Activated T-helper 2 cell treated with anti-CD3 and anti-CD28 coated beads, Interferon-gamma antibody, Interleukin-2, Interleukin-4, amounts not matched to agents 10 μg/mL and 5 μg/mL and 100 μg/mL, durations not matched to agents 14 hours and 24 hours and 36 hours (primary cell): ENCODE measurements at regions not wholly inside any gene's neighbourhood (a gene's known extent, or its start where the extent isn't known, plus 50 kb on each side); places are given as distances from the start of the nearest gene placed in this dataset.

ENCODE experiments used
- DNase-seq: peaks from one replicate; pipeline ENCODE4 v3.0.0; 2021; ENCODE audit warnings: low spot score
- H3K27ac Mint-ChIP-seq: one replicate; pipeline ENCODE4 v1.8.0; 2021; ENCODE audit warnings: mixed read lengths
- H3K27me3 Mint-ChIP-seq: one replicate; pipeline ENCODE4 v1.8.0; 2021; ENCODE audit warnings: low read depth, mixed read lengths
- H3K36me3 Mint-ChIP-seq: one replicate; pipeline ENCODE4 v1.8.0; 2021; ENCODE audit warnings: low read depth, mixed read lengths
- H3K4me1 Mint-ChIP-seq: one replicate; pipeline ENCODE4 v1.8.0; 2021; ENCODE audit warnings: low read depth, mixed read lengths
- H3K4me3 Mint-ChIP-seq: one replicate; pipeline ENCODE4 v1.8.0; 2021; ENCODE audit warnings: low read depth, mild to moderate bottlenecking, moderate library complexity, mixed read lengths
- H3K9me3 Mint-ChIP-seq: one replicate; pipeline ENCODE4 v1.8.0; 2021; ENCODE audit warnings: mixed read lengths
- intact Hi-C: fragments of 100-400 bp; cut with micrococcal nuclease; formaldehyde crosslinking; loops from one replicate; pipeline ENCODE4 v1.15.1; 2023

- H3K36me3 Mint-ChIP-seq: no peaks in the 10 kb centered on the region
- H3K9me3 Mint-ChIP-seq: no peaks in the 10 kb centered on the region
- H3K27ac Mint-ChIP-seq: no peak overlapping the region
- peaks cover 8% of the 10 kb centered on the region for H3K4me1 Mint-ChIP-seq
- DNase-seq: no peak
- H3K27me3 Mint-ChIP-seq: peaks cover 13% of the 10 kb centered on the region
- intact Hi-C loops: no loop called here
- no peak overlapping the region for H3K4me3 Mint-ChIP-seq
These were observed 54.4 kb downstream of the NIBAN1 start for GRCh38 chr1:184919892-184920291.

GRCh38 chr1:184915463-184916090, 58.7 kb downstream of the NIBAN1 start:
- no peak for DNase-seq
- Mint-ChIP-seq H3K27me3 (peaks cover 1% of the 10 kb centered on the region), H3K36me3 (no peaks in the 10 kb centered on the region), H3K4me1 (peaks cover 8% of the 10 kb centered on the region), H3K9me3 (no peaks in the 10 kb centered on the region), H3K4me3 (no peak overlapping the region), H3K27ac (no peak overlapping the region)
- intact Hi-C loops: no loop called here

- Mint-ChIP-seq H3K4me1 (peaks cover 5% of the 10 kb centered on the region), H3K36me3 (no peaks in the 10 kb centered on the region)
These were observed 60.2 kb downstream of the NIBAN1 start for GRCh38 chr1:184914149-184914548.

GRCh38 chr1:184912392-184912791, 61.9 kb downstream of the NIBAN1 start:
- Mint-ChIP-seq H3K27me3 (peaks cover 3% of the 10 kb centered on the region), H3K27ac (no peak overlapping the region), H3K4me3 (no peak overlapping the region), H3K36me3 (no peaks in the 10 kb centered on the region), H3K4me1 (no peaks in the 10 kb centered on the region), H3K9me3 (no peaks in the 10 kb centered on the region)
- intact Hi-C loops: no loop called here
- no peak for DNase-seq

More at GRCh38 chr1:184914149-184914548, 60.2 kb downstream of the NIBAN1 start:
- Mint-ChIP-seq H3K9me3 (no peaks in the 10 kb centered on the region), H3K27ac (no peak overlapping the region), H3K4me3 (no peak overlapping the region), H3K27me3 (peaks cover 1% of the 10 kb centered on the region)
- no peak for DNase-seq
- intact Hi-C loops: no loop called here

GRCh38 chr1:184911830-184912229, 62.5 kb downstream of the NIBAN1 start:
- intact Hi-C loops: no loop called here
- H3K27me3 Mint-ChIP-seq: peaks cover 3% of the 10 kb centered on the region
- DNase-seq: no peak
- no peaks in the 10 kb centered on the region for H3K36me3 Mint-ChIP-seq
- H3K4me3 Mint-ChIP-seq: no peak overlapping the region
- H3K4me1 Mint-ChIP-seq: no peaks in the 10 kb centered on the region
- no peaks in the 10 kb centered on the region for H3K9me3 Mint-ChIP-seq
- H3K27ac Mint-ChIP-seq: no peak overlapping the region

GRCh38 chr1:184911103-184911745, 63.1 kb downstream of the NIBAN1 start:
- H3K9me3 Mint-ChIP-seq: no peaks in the 10 kb centered on the region
- DNase-seq: no peak
- H3K4me3 Mint-ChIP-seq: no peak overlapping the region
- H3K27me3 Mint-ChIP-seq: peaks cover 3% of the 10 kb centered on the region
- H3K27ac Mint-ChIP-seq: no peak overlapping the region
- H3K36me3 Mint-ChIP-seq: no peaks in the 10 kb centered on the region
- no peaks in the 10 kb centered on the region for H3K4me1 Mint-ChIP-seq
- intact Hi-C loops: no loop called here

- Mint-ChIP-seq H3K9me3 (no peaks in the 10 kb centered on the region), H3K36me3 (no peaks in the 10 kb centered on the region), H3K27me3 (peaks cover 3% of the 10 kb centered on the region)
These were observed 63.6 kb downstream of the NIBAN1 start for GRCh38 chr1:184910691-184911091.

GRCh38 chr1:184910005-184910404, 64.3 kb downstream of the NIBAN1 start:
- peaks cover 6% of the 10 kb centered on the region for H3K4me1 Mint-ChIP-seq
- no peaks in the 10 kb centered on the region for H3K9me3 Mint-ChIP-seq
- intact Hi-C loops: no loop called here
- no peaks in the 10 kb centered on the region for H3K36me3 Mint-ChIP-seq
- H3K4me3 Mint-ChIP-seq: no peak overlapping the region
- H3K27me3 Mint-ChIP-seq: peaks cover 2% of the 10 kb centered on the region
- no peak for DNase-seq
- no peak overlapping the region for H3K27ac Mint-ChIP-seq

More at GRCh38 chr1:184910691-184911091, 63.6 kb downstream of the NIBAN1 start:
- Mint-ChIP-seq H3K4me3 (no peak overlapping the region), H3K4me1 (no peaks in the 10 kb centered on the region), H3K27ac (no peak overlapping the region)
- intact Hi-C loops: no loop called here
- no peak for DNase-seq

- Mint-ChIP-seq H3K36me3 (no peaks in the 10 kb centered on the region), H3K4me1 (peaks cover 9% of the 10 kb centered on the region), H3K27me3 (peaks cover 2% of the 10 kb centered on the region), H3K9me3 (peaks cover 4% of the 10 kb centered on the region), H3K27ac (no peak overlapping the region), H3K4me3 (no peak overlapping the region)
- DNase-seq: no peak
- intact Hi-C loops: loop anchor here (5.0 kb wide), 1 partner anchor 43 kb away; no protein-coding TSS in a partner anchor
These were observed 65.3 kb downstream of the NIBAN1 start for GRCh38 chr1:184909019-184909418.

- DNase-seq: no peak
- intact Hi-C loops: loop anchor here (5.0 kb wide), 1 partner anchor 44 kb away; no protein-coding TSS in a partner anchor
- Mint-ChIP-seq H3K4me3 (no peak overlapping the region), H3K27me3 (peaks cover 2% of the 10 kb centered on the region), H3K27ac (no peak overlapping the region), H3K4me1 (peaks cover 9% of the 10 kb centered on the region), H3K9me3 (peaks cover 4% of the 10 kb centered on the region), H3K36me3 (no peaks in the 10 kb centered on the region)
These were observed 65.8 kb downstream of the NIBAN1 start for GRCh38 chr1:184908506-184908905.

GRCh38 chr1:184907500-184907899, 66.8 kb downstream of the NIBAN1 start:
- H3K9me3 Mint-ChIP-seq: peaks cover 4% of the 10 kb centered on the region
- DNase-seq: no peak
- H3K27me3 Mint-ChIP-seq: peaks cover 2% of the 10 kb centered on the region
- no peak overlapping the region for H3K4me3 Mint-ChIP-seq
- intact Hi-C loops: loop anchor here (5.0 kb wide), 1 partner anchor 45 kb away; no protein-coding TSS in a partner anchor
- peaks cover 9% of the 10 kb centered on the region for H3K4me1 Mint-ChIP-seq
- H3K36me3 Mint-ChIP-seq: no peaks in the 10 kb centered on the region
- H3K27ac Mint-ChIP-seq: no peak overlapping the region

- peaks cover 9% of the 10 kb centered on the region for H3K4me1 Mint-ChIP-seq
- H3K4me3 Mint-ChIP-seq: no peak overlapping the region
- H3K27ac Mint-ChIP-seq: no peak overlapping the region
- no peaks in the 10 kb centered on the region for H3K36me3 Mint-ChIP-seq
- intact Hi-C loops: loop anchor here (5.0 kb wide), 1 partner anchor 46 kb away; no protein-coding TSS in a partner anchor
- H3K27me3 Mint-ChIP-seq: peaks cover 3% of the 10 kb centered on the region
- peaks cover 4% of the 10 kb centered on the region for H3K9me3 Mint-ChIP-seq
- DNase-seq: no peak
These were observed 67.5 kb downstream of the NIBAN1 start for GRCh38 chr1:184906761-184907160.

GRCh38 chr1:184905601-184906322, 68.5 kb downstream of the NIBAN1 start:
- intact Hi-C loops: loop anchor here (5.0 kb wide), 1 partner anchor 47 kb away; no protein-coding TSS in a partner anchor
- Mint-ChIP-seq H3K4me1 (peaks cover 9% of the 10 kb centered on the region), H3K36me3 (no peaks in the 10 kb centered on the region), H3K27ac (no peak overlapping the region), H3K4me3 (no peak overlapping the region), H3K27me3 (peaks cover 5% of the 10 kb centered on the region), H3K9me3 (peaks cover 4% of the 10 kb centered on the region)
- no peak for DNase-seq
